Urothelium cell line (cell line): ENCODE measurements at regions not wholly inside any gene's neighbourhood (a gene's known extent, or its start where the extent isn't known, plus 50 kb on each side); places are given as distances from the start of the nearest gene placed in this dataset.
A peak's percentile ranks its signal among the peaks of the same experiment; 100 is the strongest.

ENCODE experiments used
- DNase-seq: peaks from one replicate; pipeline ENCODE4 v3.0.0; 2011; ENCODE audit warnings: low spot score, mixed read lengths
- FAIRE-seq: peaks from 2 replicates; lab custom pipeline; 2011; peaks lifted over from hg19 to GRCh38; lab: Jason Lieb, UNC

GRCh38 chr12:125690841-125691240 lies 625.6 kb downstream of the AACS start:
- no peak for DNase-seq
- FAIRE-seq: no peak

GRCh38 chr12:125696054-125696453 lies 630.8 kb downstream of the AACS start:
- no peak for FAIRE-seq
- DNase-seq: no peak

- no peak for FAIRE-seq
- no peak for DNase-seq
Observed at GRCh38 chr12:125704803-125705202, 639.6 kb downstream of the AACS start.

- DNase-seq: no peak
- peak; percentile 96 for FAIRE-seq
Observed at GRCh38 chr12:125720961-125721360, 655.7 kb downstream of the AACS start.

GRCh38 chr12:125734137-125734536 lies 668.9 kb downstream of the AACS start:
- DNase-seq (no peak), FAIRE-seq (no peak)

GRCh38 chr12:125738211-125738610 lies 673.0 kb downstream of the AACS start:
- DNase-seq: no peak
- FAIRE-seq: no peak

GRCh38 chr12:125742413-125742812 lies 677.2 kb downstream of the AACS start:
- DNase-seq: peak; percentile 69
- FAIRE-seq: peak; percentile 20

- DNase-seq (no peak), FAIRE-seq (no peak)
Observed at GRCh38 chr12:125744201-125744600, 679.0 kb downstream of the AACS start.

GRCh38 chr12:125755512-125755911 lies 690.3 kb downstream of the AACS start:
- FAIRE-seq: no peak

GRCh38 chr12:125766091-125766490 lies 700.9 kb downstream of the AACS start:
- DNase-seq (no peak), FAIRE-seq (no peak)

More at GRCh38 chr12:125755512-125755911, 690.3 kb downstream of the AACS start:
- DNase-seq: no peak

- DNase-seq: no peak
- no peak for FAIRE-seq
Observed at GRCh38 chr12:125772403-125772802, 707.2 kb downstream of the AACS start.

- FAIRE-seq (no peak), DNase-seq (peak; percentile 58)
Observed at GRCh38 chr12:125773033-125773640, 707.9 kb downstream of the AACS start.

GRCh38 chr12:125775507-125775906 lies 710.3 kb downstream of the AACS start:
- DNase-seq (no peak), FAIRE-seq (no peak)

- no peak for FAIRE-seq
Observed at GRCh38 chr12:125776212-125776611, 711.0 kb downstream of the AACS start.

GRCh38 chr12:125786143-125786542 lies 720.9 kb downstream of the AACS start:
- no peak for DNase-seq
- no peak for FAIRE-seq

More at GRCh38 chr12:125776212-125776611, 711.0 kb downstream of the AACS start:
- no peak for DNase-seq

- FAIRE-seq: no peak
Observed at GRCh38 chr12:125794401-125794800, 729.2 kb downstream of the AACS start.

GRCh38 chr12:125797421-125798175 lies 732.4 kb downstream of the AACS start:
- DNase-seq: no peak
- FAIRE-seq: no peak

More at GRCh38 chr12:125794401-125794800, 729.2 kb downstream of the AACS start:
- DNase-seq: peak; percentile 23

- FAIRE-seq (no peak), DNase-seq (no peak)
Observed at GRCh38 chr12:125804660-125805059, 739.4 kb downstream of the AACS start.

- FAIRE-seq (no peak), DNase-seq (no peak)
Observed at GRCh38 chr12:125824276-125824675, 759.0 kb downstream of the AACS start.

GRCh38 chr12:125835852-125836251 lies 770.6 kb downstream of the AACS start:
- no peak for FAIRE-seq
- no peak for DNase-seq

GRCh38 chr12:125836647-125837046 lies 771.4 kb downstream of the AACS start:
- DNase-seq (no peak), FAIRE-seq (no peak)

- DNase-seq: no peak
- FAIRE-seq: no peak
Observed at GRCh38 chr12:125841332-125841731, 776.1 kb downstream of the AACS start.
